Fibroblast of lung (primary cell): ENCODE measurements at regions not wholly inside any gene's neighbourhood (a gene's known extent, or its start where the extent isn't known, plus 50 kb on each side); places are given as distances from the start of the nearest gene placed in this dataset.

Experiments
- DNase-seq, 2 donors: peaks; one replicate each; pipeline versions ENCODE4 v3.0.0 to v3.0.0-alpha.2; 2010; ENCODE audit warnings: low read depth in 2 of 2
- H2AFZ ChIP-seq: 2 replicates; pipeline ENCODE4 v1.5.1; 2012; ENCODE audit warnings: low read length, control low read depth, inconsistent platforms
- H3K27ac ChIP-seq: 2 replicates; pipeline ENCODE4 v1.5.1; 2011; ENCODE audit warnings: low read length, control low read depth; ENCODE audit not compliant: insufficient read depth
- H3K27me3 ChIP-seq: 2 replicates; pipeline ENCODE4 v1.5.1; 2011; ENCODE audit warnings: mild to moderate bottlenecking, low read length; ENCODE audit not compliant: control insufficient read depth, insufficient read depth
- H3K36me3 ChIP-seq: 2 replicates; pipeline ENCODE4 v1.5.1; 2011; ENCODE audit warnings: low read length; ENCODE audit not compliant: control insufficient read depth, insufficient read depth
- H3K4me1 ChIP-seq: 2 replicates; pipeline ENCODE4 v1.5.1; 2011; ENCODE audit warnings: low read length; ENCODE audit not compliant: control insufficient read depth, insufficient read depth; ENCODE audit errors: extremely low read depth
- H3K4me2 ChIP-seq: 2 replicates; pipeline ENCODE4 v1.5.1; 2011; ENCODE audit warnings: low read length, control low read depth; ENCODE audit not compliant: insufficient read depth; ENCODE audit errors: extremely low read depth
- H3K4me3 ChIP-seq, 4 experiments: fragments of 200-600 bp in 1 of 4; sonication (generic) in 1 of 4; replicated peaks in 1 of 4; 2 replicates each; pipeline ENCODE4 v1.5.1; 2011 to 2016; ENCODE audit warnings: low read length in 4 of 4, low read depth in 3 of 4, mild to moderate bottlenecking in 3 of 4, control low read depth in 2 of 4, inconsistent platforms in 1 of 4, mixed read lengths in 1 of 4; ENCODE audit not compliant: insufficient read depth in 1 of 4; ENCODE audit errors: control extremely low read depth in 1 of 4
- H3K79me2 ChIP-seq: 2 replicates; pipeline ENCODE4 v1.5.1; 2012; ENCODE audit warnings: mild to moderate bottlenecking, low read length, inconsistent platforms; ENCODE audit not compliant: control insufficient read depth, insufficient read depth
- H3K9ac ChIP-seq: 2 replicates; pipeline ENCODE4 v1.5.1; 2011; ENCODE audit warnings: mild to moderate bottlenecking, low read length, control low read depth; ENCODE audit not compliant: insufficient read depth
- H3K9me3 ChIP-seq: 2 replicates; pipeline ENCODE4 v1.5.1; 2012; ENCODE audit warnings: low read depth, low read length; ENCODE audit not compliant: control insufficient read depth, insufficient read depth
- H4K20me1 ChIP-seq: 2 replicates; pipeline ENCODE4 v1.5.1; 2011; ENCODE audit warnings: low read length; ENCODE audit not compliant: control insufficient read depth, insufficient read depth; ENCODE audit errors: extremely low read depth
- EZH2 ChIP-seq: IDR thresholded peaks from 2 replicates; pipeline ENCODE4 v1.5.1; 2012; ENCODE audit warnings: low read length, control low read depth, mild to moderate bottlenecking; ENCODE audit errors: missing control alignments
- TF ChIP-seq, protein P1 (sequence below), 2 donors: IDR thresholded peaks in 1 of 2; conservative IDR thresholded peaks in 1 of 2; 1 replicate in 1 of 2; 2 replicates in 1 of 2; pipeline ENCODE4 v1.5.1; 2011 to 2012; ENCODE audit warnings: low read length in 2 of 2, control low read depth in 1 of 2, inconsistent platforms in 1 of 2, low read depth in 1 of 2, mild to moderate bottlenecking in 1 of 2

DNA sequence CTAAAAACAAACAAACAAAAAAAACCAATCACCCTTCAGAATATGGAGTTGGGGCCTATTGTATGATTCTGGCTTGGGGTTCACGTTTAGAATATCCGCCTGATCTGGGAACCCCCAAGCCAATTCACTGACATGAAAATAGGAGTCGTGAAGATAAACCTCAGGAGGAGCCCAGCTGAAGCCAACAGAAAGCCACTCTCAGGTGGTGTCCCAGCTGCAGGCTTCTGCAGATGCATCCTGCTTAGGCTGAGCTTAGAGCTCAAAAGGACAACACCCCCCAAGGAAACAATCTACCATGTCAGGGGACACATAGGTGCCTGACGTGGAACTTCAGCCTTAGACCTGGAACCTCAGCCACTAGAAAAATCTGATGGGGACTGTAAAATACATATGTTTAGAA is 51.9 kb downstream of the SYNE3 start:
- DNase-seq: no peak
- TF ChIP-seq, protein P1, sequence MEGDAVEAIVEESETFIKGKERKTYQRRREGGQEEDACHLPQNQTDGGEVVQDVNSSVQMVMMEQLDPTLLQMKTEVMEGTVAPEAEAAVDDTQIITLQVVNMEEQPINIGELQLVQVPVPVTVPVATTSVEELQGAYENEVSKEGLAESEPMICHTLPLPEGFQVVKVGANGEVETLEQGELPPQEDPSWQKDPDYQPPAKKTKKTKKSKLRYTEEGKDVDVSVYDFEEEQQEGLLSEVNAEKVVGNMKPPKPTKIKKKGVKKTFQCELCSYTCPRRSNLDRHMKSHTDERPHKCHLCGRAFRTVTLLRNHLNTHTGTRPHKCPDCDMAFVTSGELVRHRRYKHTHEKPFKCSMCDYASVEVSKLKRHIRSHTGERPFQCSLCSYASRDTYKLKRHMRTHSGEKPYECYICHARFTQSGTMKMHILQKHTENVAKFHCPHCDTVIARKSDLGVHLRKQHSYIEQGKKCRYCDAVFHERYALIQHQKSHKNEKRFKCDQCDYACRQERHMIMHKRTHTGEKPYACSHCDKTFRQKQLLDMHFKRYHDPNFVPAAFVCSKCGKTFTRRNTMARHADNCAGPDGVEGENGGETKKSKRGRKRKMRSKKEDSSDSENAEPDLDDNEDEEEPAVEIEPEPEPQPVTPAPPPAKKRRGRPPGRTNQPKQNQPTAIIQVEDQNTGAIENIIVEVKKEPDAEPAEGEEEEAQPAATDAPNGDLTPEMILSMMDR (conservative IDR thresholded peaks at IDR 0.05 in 1 of 2, IDR thresholded peaks at IDR 0.05 in 1 of 2; ENCODE audit: low read depth in 1 of 2, low read length in 2 of 2): no peak
- no peak for TF ChIP-seq EZH2
- no peak overlapping the region for H3K4me3 ChIP-seq

GRCh38 chr14:95464103-95464502 is 52.3 kb downstream of the SYNE3 start:
- no peak for DNase-seq
- TF ChIP-seq, protein P1 (conservative IDR thresholded peaks at IDR 0.05 in 1 of 2, IDR thresholded peaks at IDR 0.05 in 1 of 2; ENCODE audit: low read depth in 1 of 2, low read length in 2 of 2): no peak
- TF ChIP-seq EZH2: no peak
- Histone ChIP-seq H3K36me3 (peaks cover 10% of the 10 kb centered on the region), H3K4me1 (peaks cover 14% of the 10 kb centered on the region), H3K27ac (no peak overlapping the region), H3K4me3 (no peak overlapping the region), H3K4me2 (no peak overlapping the region), H3K27me3 (no peaks in the 10 kb centered on the region), H3K9me3 (no peaks in the 10 kb centered on the region), H3K79me2 (no peaks in the 10 kb centered on the region), H3K9ac (no peak overlapping the region), H4K20me1 (no peaks in the 10 kb centered on the region), H2AFZ (no peak overlapping the region)

More for the DNA sequence above, 51.9 kb downstream of the SYNE3 start:
- Histone ChIP-seq H2AFZ (no peak overlapping the region), H3K27ac (no peak overlapping the region), H3K9me3 (no peaks in the 10 kb centered on the region), H3K79me2 (no peaks in the 10 kb centered on the region), H4K20me1 (no peaks in the 10 kb centered on the region), H3K4me1 (peaks cover 14% of the 10 kb centered on the region), H3K9ac (no peak overlapping the region), H3K4me2 (no peak overlapping the region), H3K27me3 (no peaks in the 10 kb centered on the region), H3K36me3 (peaks cover 10% of the 10 kb centered on the region)

- Histone ChIP-seq H3K4me3 (no peak overlapping the region), H3K79me2 (no peaks in the 10 kb centered on the region), H3K4me2 (no peak overlapping the region), H3K4me1 (peaks cover 13% of the 10 kb centered on the region), H3K27ac (no peak overlapping the region), H2AFZ (no peak overlapping the region), H3K9ac (no peak overlapping the region), H3K9me3 (no peaks in the 10 kb centered on the region), H3K27me3 (no peaks in the 10 kb centered on the region), H3K36me3 (peaks cover 10% of the 10 kb centered on the region), H4K20me1 (no peaks in the 10 kb centered on the region)
- no peak for TF ChIP-seq EZH2
- no peak for DNase-seq
Measured at GRCh38 chr14:95463171-95463901, 53.1 kb downstream of the SYNE3 start.
